Activated T-helper 1 cell treated with anti-CD3 and anti-CD28 coated beads, Interleukin-12 subunit alpha, Interleukin-12 subunit beta, Interleukin-2, Interleukin-4 antibody, amounts not matched to agents 30 ng/mL and 10 ng/mL and 1 ng/mL, durations not matched to agents 14 hours and 24 hours and 36 hours (primary cell): ENCODE measurements at regions not wholly inside any gene's neighbourhood (a gene's known extent, or its start where the extent isn't known, plus 50 kb on each side); places are given as distances from the start of the nearest gene placed in this dataset.
"Not testable (repeated sequence)": the region's sequence is repeated elsewhere in the genome, so short reads cannot be mapped to it uniquely, and the experiment has no call there.

Experiments used
- DNase-seq: peaks from one replicate; pipeline ENCODE4 v3.0.0; 2021; ENCODE audit warnings: low spot score
- H3K27ac Mint-ChIP-seq: one replicate; pipeline ENCODE4 v1.8.0; 2021; ENCODE audit warnings: mild to moderate bottlenecking, mixed read lengths
- H3K27me3 Mint-ChIP-seq: one replicate; pipeline ENCODE4 v1.8.0; 2022; ENCODE audit warnings: mild to moderate bottlenecking, moderate library complexity, mixed read lengths; ENCODE audit not compliant: insufficient read depth
- H3K36me3 Mint-ChIP-seq: one replicate; pipeline ENCODE4 v1.8.0; 2021; ENCODE audit warnings: low read depth, mixed read lengths
- H3K4me1 Mint-ChIP-seq: one replicate; pipeline ENCODE4 v1.8.0; 2021; ENCODE audit warnings: low read depth, mixed read lengths
- H3K4me3 Mint-ChIP-seq: one replicate; pipeline ENCODE4 v1.8.0; 2021; ENCODE audit warnings: mild to moderate bottlenecking, moderate library complexity, mixed read lengths
- H3K9me3 Mint-ChIP-seq: one replicate; pipeline ENCODE4 v1.8.0; 2021; ENCODE audit warnings: mixed read lengths
- intact Hi-C: fragments of 100-400 bp; cut with micrococcal nuclease; formaldehyde crosslinking; loops from one replicate; pipeline ENCODE4 v1.15.1; 2024

- Mint-ChIP-seq H3K36me3 (no peaks in the 10 kb centered on the region), H3K9me3 (peaks cover 7% of the 10 kb centered on the region), H3K27ac (no peak overlapping the region), H3K4me3 (no peak overlapping the region), H3K27me3 (no peaks in the 10 kb centered on the region), H3K4me1 (no peaks in the 10 kb centered on the region)
- no peak for DNase-seq
- intact Hi-C loops, result no loop called here
Observed at GRCh38 chr2:220377482-220378155, 750.2 kb downstream of the SLC4A3 start.

GRCh38 chr2:220387758-220388157 lies 760.3 kb downstream of the SLC4A3 start:
- H3K27ac Mint-ChIP-seq, H3K4me1 Mint-ChIP-seq, H3K36me3 Mint-ChIP-seq, H3K4me3 Mint-ChIP-seq, H3K27me3 Mint-ChIP-seq, H3K9me3 Mint-ChIP-seq, DNase-seq, intact Hi-C loops: not testable (repeated sequence)

GRCh38 chr2:220393711-220394110 lies 766.3 kb downstream of the SLC4A3 start:
- Mint-ChIP-seq H3K27ac (no peak overlapping the region), H3K36me3 (no peaks in the 10 kb centered on the region), H3K9me3 (no peaks in the 10 kb centered on the region), H3K4me1 (no peaks in the 10 kb centered on the region), H3K27me3 (no peaks in the 10 kb centered on the region), H3K4me3 (no peak overlapping the region)
- intact Hi-C loops, result no loop called here
- no peak for DNase-seq

GRCh38 chr2:220394433-220394832 lies 767.0 kb downstream of the SLC4A3 start:
- no peak overlapping the region for H3K4me3 Mint-ChIP-seq
- H3K9me3 Mint-ChIP-seq, result no peaks in the 10 kb centered on the region
- H3K4me1 Mint-ChIP-seq, result no peaks in the 10 kb centered on the region
- no peaks in the 10 kb centered on the region for H3K27me3 Mint-ChIP-seq
- DNase-seq, result no peak
- no peak overlapping the region for H3K27ac Mint-ChIP-seq
- intact Hi-C loops, result no loop called here
- no peaks in the 10 kb centered on the region for H3K36me3 Mint-ChIP-seq

GRCh38 chr2:220396287-220396686 lies 768.9 kb downstream of the SLC4A3 start:
- Mint-ChIP-seq H3K9me3 (peaks cover 3% of the 10 kb centered on the region), H3K4me3 (no peak overlapping the region), H3K27me3 (no peaks in the 10 kb centered on the region), H3K36me3 (no peaks in the 10 kb centered on the region), H3K4me1 (no peaks in the 10 kb centered on the region), H3K27ac (no peak overlapping the region)
- intact Hi-C loops, result no loop called here
- DNase-seq, result no peak

- DNase-seq, result no peak
- peaks cover 3% of the 10 kb centered on the region for H3K27me3 Mint-ChIP-seq
- no peaks in the 10 kb centered on the region for H3K4me1 Mint-ChIP-seq
- no peak overlapping the region for H3K4me3 Mint-ChIP-seq
- H3K27ac Mint-ChIP-seq, result no peak overlapping the region
- intact Hi-C loops, result no loop called here
- H3K36me3 Mint-ChIP-seq, result no peaks in the 10 kb centered on the region
- peaks cover 5% of the 10 kb centered on the region for H3K9me3 Mint-ChIP-seq
Observed at GRCh38 chr2:220410296-220410695, 782.9 kb downstream of the SLC4A3 start.

GRCh38 chr2:220417503-220417902 lies 790.1 kb downstream of the SLC4A3 start:
- no peaks in the 10 kb centered on the region for H3K4me1 Mint-ChIP-seq
- H3K27me3 Mint-ChIP-seq, result peaks cover 3% of the 10 kb centered on the region
- DNase-seq, result no peak
- no peak overlapping the region for H3K4me3 Mint-ChIP-seq
- H3K9me3 Mint-ChIP-seq, result no peaks in the 10 kb centered on the region
- intact Hi-C loops, result no loop called here
- H3K27ac Mint-ChIP-seq, result no peak overlapping the region
- no peaks in the 10 kb centered on the region for H3K36me3 Mint-ChIP-seq

- no peak overlapping the region for H3K4me3 Mint-ChIP-seq
- no peaks in the 10 kb centered on the region for H3K4me1 Mint-ChIP-seq
- no peaks in the 10 kb centered on the region for H3K36me3 Mint-ChIP-seq
- intact Hi-C loops, result no loop called here
- H3K27me3 Mint-ChIP-seq, result no peaks in the 10 kb centered on the region
- DNase-seq, result no peak
- H3K27ac Mint-ChIP-seq, result no peak overlapping the region
- H3K9me3 Mint-ChIP-seq, result no peaks in the 10 kb centered on the region
Observed at GRCh38 chr2:220419647-220420046, 792.2 kb downstream of the SLC4A3 start.

- no peak for DNase-seq
- intact Hi-C loops, result no loop called here
- H3K36me3 Mint-ChIP-seq, result no peaks in the 10 kb centered on the region
- no peaks in the 10 kb centered on the region for H3K27me3 Mint-ChIP-seq
- H3K4me1 Mint-ChIP-seq, result no peaks in the 10 kb centered on the region
- no peaks in the 10 kb centered on the region for H3K9me3 Mint-ChIP-seq
- H3K4me3 Mint-ChIP-seq, result no peak overlapping the region
- H3K27ac Mint-ChIP-seq, result no peak overlapping the region
Observed at GRCh38 chr2:220420820-220421219, 793.4 kb downstream of the SLC4A3 start.

GRCh38 chr2:220422676-220423075 lies 795.2 kb downstream of the SLC4A3 start:
- no peak for DNase-seq
- no peaks in the 10 kb centered on the region for H3K9me3 Mint-ChIP-seq

GRCh38 chr2:220424561-220424960 lies 797.1 kb downstream of the SLC4A3 start:
- no peaks in the 10 kb centered on the region for H3K27me3 Mint-ChIP-seq
- intact Hi-C loops, result no loop called here
- H3K36me3 Mint-ChIP-seq, result no peaks in the 10 kb centered on the region
- no peaks in the 10 kb centered on the region for H3K9me3 Mint-ChIP-seq
- H3K27ac Mint-ChIP-seq, result no peak overlapping the region
- DNase-seq, result no peak
- H3K4me1 Mint-ChIP-seq, result no peaks in the 10 kb centered on the region
- H3K4me3 Mint-ChIP-seq, result no peak overlapping the region

More at GRCh38 chr2:220422676-220423075, 795.2 kb downstream of the SLC4A3 start:
- Mint-ChIP-seq H3K27me3 (no peaks in the 10 kb centered on the region), H3K27ac (no peak overlapping the region), H3K4me3 (no peak overlapping the region), H3K36me3 (no peaks in the 10 kb centered on the region), H3K4me1 (no peaks in the 10 kb centered on the region)
- intact Hi-C loops, result no loop called here

GRCh38 chr2:220432645-220433044 lies 805.2 kb downstream of the SLC4A3 start:
- H3K4me3 Mint-ChIP-seq, result no peak overlapping the region
- DNase-seq, result no peak
- H3K27ac Mint-ChIP-seq, result no peak overlapping the region
- H3K9me3 Mint-ChIP-seq, result no peaks in the 10 kb centered on the region
- H3K4me1 Mint-ChIP-seq, result no peaks in the 10 kb centered on the region
- no peaks in the 10 kb centered on the region for H3K36me3 Mint-ChIP-seq
- intact Hi-C loops, result no loop called here
- H3K27me3 Mint-ChIP-seq, result no peaks in the 10 kb centered on the region

- no peaks in the 10 kb centered on the region for H3K36me3 Mint-ChIP-seq
- H3K27me3 Mint-ChIP-seq, result no peaks in the 10 kb centered on the region
- no peak overlapping the region for H3K4me3 Mint-ChIP-seq
- H3K27ac Mint-ChIP-seq, result no peak overlapping the region
- intact Hi-C loops, result no loop called here
- no peaks in the 10 kb centered on the region for H3K4me1 Mint-ChIP-seq
- H3K9me3 Mint-ChIP-seq, result no peaks in the 10 kb centered on the region
- no peak for DNase-seq
Observed at GRCh38 chr2:220433131-220433530, 805.7 kb downstream of the SLC4A3 start.

GRCh38 chr2:220434385-220434784 lies 807.0 kb downstream of the SLC4A3 start:
- no peaks in the 10 kb centered on the region for H3K4me1 Mint-ChIP-seq
- H3K4me3 Mint-ChIP-seq, result no peak overlapping the region
- no peak for DNase-seq
- no peaks in the 10 kb centered on the region for H3K27me3 Mint-ChIP-seq
- H3K36me3 Mint-ChIP-seq, result no peaks in the 10 kb centered on the region
- H3K9me3 Mint-ChIP-seq, result no peaks in the 10 kb centered on the region
- H3K27ac Mint-ChIP-seq, result no peak overlapping the region
- intact Hi-C loops, result no loop called here
